ENCODE measurements at regions not wholly inside any gene's neighbourhood (a gene's known extent, or its start where the extent isn't known, plus 50 kb on each side); places are given as distances from the start of the nearest gene placed in this dataset.

DNA sequence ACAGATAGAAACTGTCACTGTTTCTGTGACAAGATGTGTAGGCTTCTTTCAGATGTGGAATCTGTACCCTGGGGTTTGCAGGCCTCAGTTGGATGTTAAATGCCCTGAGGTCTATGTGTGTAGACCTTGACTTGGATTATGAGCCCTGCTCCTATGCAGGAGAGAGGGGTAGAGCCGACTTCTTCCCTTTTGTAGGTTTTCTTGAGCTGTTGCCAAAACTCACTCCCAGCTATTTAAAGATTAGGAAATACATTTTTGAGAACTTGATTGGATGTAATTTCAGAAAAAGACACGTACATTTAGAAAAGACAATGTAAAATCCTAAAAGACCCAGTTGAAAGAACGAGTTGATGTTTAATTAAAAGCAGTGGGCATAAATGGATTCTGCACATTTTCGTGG, 374.8 kb downstream of the SLC4A3 start:
- TF ChIP-seq SMC3 (conservative IDR thresholded peaks at IDR 0.05; ENCODE audit: poor library complexity) (no peak), EZH2 (IDR thresholded peaks at IDR 0.05; ENCODE audit: borderline replicate concordance, insufficient read depth, low read length, poor library complexity, severe bottlenecking) (no peak), TAF1 (IDR thresholded peaks at IDR 0.05; ENCODE audit: low read depth) (no peak), POLR2AphosphoS5 (IDR thresholded peaks at IDR 0.05) (no peak), EP300 (conservative IDR thresholded peaks at IDR 0.05; ENCODE audit: poor library complexity, severe bottlenecking) (no peak), RAD21 (conservative IDR thresholded peaks at IDR 0.05) (no peak), MXI1 (conservative IDR thresholded peaks at IDR 0.05; ENCODE audit: poor library complexity, severe bottlenecking) (no peak)
- TF ChIP-seq, protein P1, sequence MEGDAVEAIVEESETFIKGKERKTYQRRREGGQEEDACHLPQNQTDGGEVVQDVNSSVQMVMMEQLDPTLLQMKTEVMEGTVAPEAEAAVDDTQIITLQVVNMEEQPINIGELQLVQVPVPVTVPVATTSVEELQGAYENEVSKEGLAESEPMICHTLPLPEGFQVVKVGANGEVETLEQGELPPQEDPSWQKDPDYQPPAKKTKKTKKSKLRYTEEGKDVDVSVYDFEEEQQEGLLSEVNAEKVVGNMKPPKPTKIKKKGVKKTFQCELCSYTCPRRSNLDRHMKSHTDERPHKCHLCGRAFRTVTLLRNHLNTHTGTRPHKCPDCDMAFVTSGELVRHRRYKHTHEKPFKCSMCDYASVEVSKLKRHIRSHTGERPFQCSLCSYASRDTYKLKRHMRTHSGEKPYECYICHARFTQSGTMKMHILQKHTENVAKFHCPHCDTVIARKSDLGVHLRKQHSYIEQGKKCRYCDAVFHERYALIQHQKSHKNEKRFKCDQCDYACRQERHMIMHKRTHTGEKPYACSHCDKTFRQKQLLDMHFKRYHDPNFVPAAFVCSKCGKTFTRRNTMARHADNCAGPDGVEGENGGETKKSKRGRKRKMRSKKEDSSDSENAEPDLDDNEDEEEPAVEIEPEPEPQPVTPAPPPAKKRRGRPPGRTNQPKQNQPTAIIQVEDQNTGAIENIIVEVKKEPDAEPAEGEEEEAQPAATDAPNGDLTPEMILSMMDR (IDR thresholded peaks at IDR 0.05; ENCODE audit: poor library complexity, severe bottlenecking) = no peak
- TF ChIP-seq, protein P2, sequence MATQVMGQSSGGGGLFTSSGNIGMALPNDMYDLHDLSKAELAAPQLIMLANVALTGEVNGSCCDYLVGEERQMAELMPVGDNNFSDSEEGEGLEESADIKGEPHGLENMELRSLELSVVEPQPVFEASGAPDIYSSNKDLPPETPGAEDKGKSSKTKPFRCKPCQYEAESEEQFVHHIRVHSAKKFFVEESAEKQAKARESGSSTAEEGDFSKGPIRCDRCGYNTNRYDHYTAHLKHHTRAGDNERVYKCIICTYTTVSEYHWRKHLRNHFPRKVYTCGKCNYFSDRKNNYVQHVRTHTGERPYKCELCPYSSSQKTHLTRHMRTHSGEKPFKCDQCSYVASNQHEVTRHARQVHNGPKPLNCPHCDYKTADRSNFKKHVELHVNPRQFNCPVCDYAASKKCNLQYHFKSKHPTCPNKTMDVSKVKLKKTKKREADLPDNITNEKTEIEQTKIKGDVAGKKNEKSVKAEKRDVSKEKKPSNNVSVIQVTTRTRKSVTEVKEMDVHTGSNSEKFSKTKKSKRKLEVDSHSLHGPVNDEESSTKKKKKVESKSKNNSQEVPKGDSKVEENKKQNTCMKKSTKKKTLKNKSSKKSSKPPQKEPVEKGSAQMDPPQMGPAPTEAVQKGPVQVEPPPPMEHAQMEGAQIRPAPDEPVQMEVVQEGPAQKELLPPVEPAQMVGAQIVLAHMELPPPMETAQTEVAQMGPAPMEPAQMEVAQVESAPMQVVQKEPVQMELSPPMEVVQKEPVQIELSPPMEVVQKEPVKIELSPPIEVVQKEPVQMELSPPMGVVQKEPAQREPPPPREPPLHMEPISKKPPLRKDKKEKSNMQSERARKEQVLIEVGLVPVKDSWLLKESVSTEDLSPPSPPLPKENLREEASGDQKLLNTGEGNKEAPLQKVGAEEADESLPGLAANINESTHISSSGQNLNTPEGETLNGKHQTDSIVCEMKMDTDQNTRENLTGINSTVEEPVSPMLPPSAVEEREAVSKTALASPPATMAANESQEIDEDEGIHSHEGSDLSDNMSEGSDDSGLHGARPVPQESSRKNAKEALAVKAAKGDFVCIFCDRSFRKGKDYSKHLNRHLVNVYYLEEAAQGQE (IDR thresholded peaks at IDR 0.05; ENCODE audit: borderline replicate concordance) = no peak
